ENCODE measurements at regions not wholly inside any gene's neighbourhood (a gene's known extent, or its start where the extent isn't known, plus 50 kb on each side); places are given as distances from the start of the nearest gene placed in this dataset.

DNA sequence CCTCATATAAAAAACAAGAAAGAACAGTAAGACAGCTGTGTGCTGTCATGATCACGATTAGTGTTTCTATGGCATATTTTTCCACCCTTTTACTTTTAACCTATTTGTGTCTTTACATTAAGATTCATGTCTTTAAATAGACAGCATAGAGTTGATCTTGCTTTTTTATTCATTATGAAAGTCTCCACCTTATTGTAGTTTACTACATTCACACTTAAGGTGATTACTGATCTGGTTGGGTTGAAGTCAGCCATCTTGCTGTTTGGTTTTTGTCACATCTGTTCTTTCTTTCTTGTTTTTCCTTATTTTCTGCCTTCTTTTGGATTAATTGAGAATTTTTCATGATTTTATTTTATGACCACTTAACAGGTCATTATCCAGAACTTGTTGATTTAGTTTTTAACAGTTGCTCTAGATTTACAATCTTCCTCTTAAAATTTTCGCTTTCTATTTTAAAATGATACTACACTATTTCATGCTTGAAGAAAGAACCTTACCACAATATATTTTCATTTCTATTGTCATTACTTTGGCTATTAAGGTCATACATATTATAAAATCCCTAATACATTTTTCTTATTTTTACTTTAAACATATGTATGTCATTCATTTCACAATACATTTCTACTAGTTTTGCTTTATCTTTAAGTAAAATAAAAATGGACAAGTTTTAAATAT, 292.5 kb downstream of the SH3GL2 start:
- no peak for TF ChIP-seq EZH2phosphoT487 (IDR thresholded peaks at IDR 0.05; ENCODE audit: borderline replicate concordance, low read length)
- TF ChIP-seq, protein P1, sequence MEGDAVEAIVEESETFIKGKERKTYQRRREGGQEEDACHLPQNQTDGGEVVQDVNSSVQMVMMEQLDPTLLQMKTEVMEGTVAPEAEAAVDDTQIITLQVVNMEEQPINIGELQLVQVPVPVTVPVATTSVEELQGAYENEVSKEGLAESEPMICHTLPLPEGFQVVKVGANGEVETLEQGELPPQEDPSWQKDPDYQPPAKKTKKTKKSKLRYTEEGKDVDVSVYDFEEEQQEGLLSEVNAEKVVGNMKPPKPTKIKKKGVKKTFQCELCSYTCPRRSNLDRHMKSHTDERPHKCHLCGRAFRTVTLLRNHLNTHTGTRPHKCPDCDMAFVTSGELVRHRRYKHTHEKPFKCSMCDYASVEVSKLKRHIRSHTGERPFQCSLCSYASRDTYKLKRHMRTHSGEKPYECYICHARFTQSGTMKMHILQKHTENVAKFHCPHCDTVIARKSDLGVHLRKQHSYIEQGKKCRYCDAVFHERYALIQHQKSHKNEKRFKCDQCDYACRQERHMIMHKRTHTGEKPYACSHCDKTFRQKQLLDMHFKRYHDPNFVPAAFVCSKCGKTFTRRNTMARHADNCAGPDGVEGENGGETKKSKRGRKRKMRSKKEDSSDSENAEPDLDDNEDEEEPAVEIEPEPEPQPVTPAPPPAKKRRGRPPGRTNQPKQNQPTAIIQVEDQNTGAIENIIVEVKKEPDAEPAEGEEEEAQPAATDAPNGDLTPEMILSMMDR (IDR thresholded peaks at IDR 0.05; ENCODE audit: low read depth, low read length, poor library complexity, severe bottlenecking): no peak

Data from DOHH2 (cell line).